ENCODE measurements at regions not wholly inside any gene's neighbourhood (a gene's known extent, or its start where the extent isn't known, plus 50 kb on each side); places are given as distances from the start of the nearest gene placed in this dataset.
"Not testable (repeated sequence)": the region's sequence is repeated elsewhere in the genome, so short reads cannot be mapped to it uniquely, and the experiment has no call there.

DNA sequence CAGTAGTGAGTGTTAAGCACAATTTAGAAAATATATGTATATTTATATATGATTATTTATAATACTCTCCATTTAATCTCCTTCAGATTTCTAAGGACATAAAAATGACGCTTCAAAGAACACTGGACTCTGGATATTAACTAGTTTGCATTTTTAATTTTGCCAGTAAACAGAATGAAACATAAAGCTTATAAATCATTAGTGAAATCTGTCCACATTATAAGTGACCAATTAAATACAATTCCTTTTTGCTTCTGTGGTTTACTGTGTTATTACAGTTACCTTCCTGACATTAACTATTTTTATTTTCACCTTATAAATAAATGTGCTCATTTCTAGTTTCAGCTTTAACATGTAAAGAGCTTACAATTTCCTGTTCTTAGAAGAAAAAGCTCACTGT is 1081.1 kb upstream of the EPHA6 start:
- Mint-ChIP-seq H3K4me1 (no peaks in the 10 kb centered on the region), H3K36me3 (ENCODE audit: low read depth) (no peaks in the 10 kb centered on the region), H3K4me3 (no peak overlapping the region), H3K27me3 (no peaks in the 10 kb centered on the region), H3K27ac (no peak overlapping the region)
- no peak for DNase-seq
- H3K9me3 ChIP-seq (ENCODE audit: control insufficient read depth, low read length, poor library complexity, severe bottlenecking), result no peaks in the 10 kb centered on the region
- no peak for ATAC-seq

DNA sequence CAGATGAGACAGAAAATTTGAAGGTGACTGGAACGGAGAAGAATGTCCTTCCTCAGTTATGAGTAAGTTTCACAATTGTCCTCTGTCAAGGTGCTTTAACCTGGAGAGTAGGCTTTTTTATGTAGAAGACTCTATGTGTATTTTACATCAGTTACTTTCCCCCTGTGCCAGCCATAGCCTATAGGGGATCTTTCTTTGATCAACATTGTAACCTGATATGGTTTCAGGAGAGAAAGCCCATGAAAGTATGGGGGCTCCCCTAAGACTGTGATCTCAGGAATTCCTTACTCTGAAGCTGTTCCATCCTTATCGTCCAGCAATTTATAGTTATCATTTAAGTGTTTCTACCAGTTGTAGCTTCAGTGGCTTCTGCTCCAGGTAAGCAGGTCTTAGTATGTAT is 1076.3 kb upstream of the EPHA6 start:
- no peaks in the 10 kb centered on the region for H3K27me3 Mint-ChIP-seq
- DNase-seq (no peak), ATAC-seq (no peak)
- H3K4me3 Mint-ChIP-seq, result no peak overlapping the region
- no peak overlapping the region for H3K27ac Mint-ChIP-seq
- no peaks in the 10 kb centered on the region for H3K9me3 ChIP-seq (ENCODE audit: control insufficient read depth, low read length, poor library complexity, severe bottlenecking)
- H3K36me3 Mint-ChIP-seq (ENCODE audit: low read depth), result no peaks in the 10 kb centered on the region
- H3K4me1 Mint-ChIP-seq, result no peaks in the 10 kb centered on the region

DNA sequence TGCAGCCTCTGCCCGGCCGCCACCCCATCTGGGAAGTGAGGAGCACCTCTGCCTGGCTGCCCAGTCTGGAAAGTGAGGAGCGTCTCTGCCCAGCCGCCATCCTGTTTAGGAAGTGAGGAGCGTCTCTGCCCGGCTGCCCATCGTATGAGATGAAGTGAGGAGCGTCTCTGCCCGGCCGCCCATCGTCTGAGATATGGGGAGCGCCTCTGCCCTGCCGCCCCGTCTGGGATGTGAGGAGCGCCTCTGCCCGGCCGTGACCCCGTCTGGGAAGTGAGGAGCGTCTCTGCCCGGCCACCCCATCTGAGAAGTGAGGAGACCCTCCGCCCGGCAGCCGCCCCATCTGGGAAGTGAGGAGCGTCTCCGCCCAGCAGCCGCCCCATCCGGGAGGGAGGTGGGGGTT is 1069.5 kb upstream of the EPHA6 start:
- H3K4me3 Mint-ChIP-seq; H3K4me1 Mint-ChIP-seq; H3K27ac Mint-ChIP-seq; H3K36me3 Mint-ChIP-seq (ENCODE audit: low read depth); H3K27me3 Mint-ChIP-seq; ATAC-seq; H3K9me3 ChIP-seq (ENCODE audit: control insufficient read depth, low read length, poor library complexity, severe bottlenecking); DNase-seq: not testable (repeated sequence)

DNA sequence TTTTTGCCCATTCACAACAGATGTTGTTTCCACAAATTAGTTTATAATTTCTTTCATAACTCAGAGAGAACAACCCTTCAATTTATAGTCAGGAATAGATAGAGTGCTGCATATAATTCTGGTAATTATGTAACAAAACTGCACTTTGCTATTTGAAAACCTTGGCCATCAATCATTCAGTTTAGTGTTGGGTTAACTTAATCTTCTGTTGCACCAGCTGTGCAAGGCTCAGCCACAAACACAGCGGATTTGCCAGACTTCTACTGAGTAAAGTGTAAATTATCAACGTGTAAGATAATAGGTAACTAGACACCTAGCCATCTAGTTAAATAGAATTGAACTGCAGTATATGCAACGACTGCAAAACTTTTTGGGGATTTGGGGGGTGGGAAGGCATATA is 1064.3 kb upstream of the EPHA6 start:
- Mint-ChIP-seq H3K4me3 (no peak overlapping the region), H3K27me3 (no peaks in the 10 kb centered on the region), H3K27ac (no peak overlapping the region), H3K4me1 (no peaks in the 10 kb centered on the region), H3K36me3 (ENCODE audit: low read depth) (no peaks in the 10 kb centered on the region)
- DNase-seq (no peak), ATAC-seq (no peak)
- no peaks in the 10 kb centered on the region for H3K9me3 ChIP-seq (ENCODE audit: control insufficient read depth, low read length, poor library complexity, severe bottlenecking)

DNA sequence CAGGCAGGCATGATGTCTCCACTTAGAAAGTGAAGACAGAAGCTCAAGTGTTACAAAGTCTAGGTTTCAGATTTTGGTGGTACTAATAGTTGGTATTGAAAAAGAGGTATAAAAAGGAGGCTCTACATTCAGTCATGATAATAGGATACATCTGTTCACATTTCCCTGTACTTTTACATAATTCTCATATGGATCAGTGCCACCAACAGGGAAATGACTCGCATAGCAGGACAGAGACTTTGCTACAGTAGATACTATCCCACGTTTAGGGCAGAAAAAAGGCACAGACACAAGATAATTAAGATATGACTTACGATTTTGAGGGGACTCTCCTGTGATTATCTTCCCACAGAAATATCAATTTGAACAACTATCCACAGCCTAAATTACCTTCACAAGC is 1062.9 kb upstream of the EPHA6 start:
- H3K9me3 ChIP-seq (ENCODE audit: control insufficient read depth, low read length, poor library complexity, severe bottlenecking), result no peaks in the 10 kb centered on the region
- Mint-ChIP-seq H3K27ac (no peak overlapping the region), H3K36me3 (ENCODE audit: low read depth) (no peaks in the 10 kb centered on the region), H3K27me3 (no peaks in the 10 kb centered on the region), H3K4me1 (no peaks in the 10 kb centered on the region), H3K4me3 (no peak overlapping the region)
- DNase-seq (no peak), ATAC-seq (no peak)

DNA sequence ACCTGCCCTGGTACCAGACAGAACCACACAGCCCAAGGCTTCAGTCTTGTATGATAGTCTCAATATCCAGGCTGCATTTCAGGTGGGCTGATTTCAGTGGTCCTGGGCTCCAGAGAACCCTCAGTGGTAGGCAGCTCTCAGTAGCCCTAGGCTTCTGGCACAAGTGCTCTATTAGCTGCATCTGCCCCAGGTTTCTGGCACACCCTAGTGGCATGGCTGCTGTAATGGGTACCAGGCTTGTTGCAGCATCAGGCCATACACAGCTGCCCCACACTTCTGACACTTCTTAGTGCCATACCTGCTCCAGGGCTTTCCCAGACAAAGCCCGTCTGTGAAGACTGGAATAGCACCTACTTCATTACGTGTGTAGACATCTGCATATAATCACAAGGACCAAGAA is 1062.2 kb upstream of the EPHA6 start:
- no peaks in the 10 kb centered on the region for H3K9me3 ChIP-seq (ENCODE audit: control insufficient read depth, low read length, poor library complexity, severe bottlenecking)
- DNase-seq (no peak), ATAC-seq (no peak)
- Mint-ChIP-seq H3K4me1 (no peaks in the 10 kb centered on the region), H3K4me3 (no peak overlapping the region), H3K27ac (no peak overlapping the region), H3K36me3 (ENCODE audit: low read depth) (no peaks in the 10 kb centered on the region), H3K27me3 (no peaks in the 10 kb centered on the region)

DNA sequence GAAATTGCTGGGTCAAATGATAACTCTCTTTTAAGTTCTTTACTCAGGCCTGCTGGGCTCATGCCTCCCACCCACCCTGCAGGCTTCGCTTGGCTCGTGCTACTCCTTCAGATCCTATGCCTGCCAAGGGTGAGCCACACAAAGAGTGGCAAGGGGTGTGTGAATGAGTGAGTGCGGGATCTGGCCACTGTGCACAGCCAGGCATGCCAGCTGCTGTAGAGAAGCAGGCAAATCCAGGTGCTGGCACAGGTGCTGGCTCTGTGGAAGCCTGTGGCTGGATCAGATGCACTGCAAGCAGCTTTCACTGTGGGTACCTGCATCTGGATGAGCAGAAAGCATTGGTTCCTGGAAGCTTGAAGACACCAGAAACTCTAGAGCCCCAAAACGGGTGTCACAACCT is 1055.7 kb upstream of the EPHA6 start:
- Mint-ChIP-seq H3K4me1 (no peaks in the 10 kb centered on the region), H3K36me3 (ENCODE audit: low read depth) (no peaks in the 10 kb centered on the region), H3K27ac (no peak overlapping the region), H3K4me3 (no peak overlapping the region), H3K27me3 (no peaks in the 10 kb centered on the region)
- ATAC-seq, result no peak
- no peaks in the 10 kb centered on the region for H3K9me3 ChIP-seq (ENCODE audit: control insufficient read depth, low read length, poor library complexity, severe bottlenecking)
- no peak for DNase-seq

DNA sequence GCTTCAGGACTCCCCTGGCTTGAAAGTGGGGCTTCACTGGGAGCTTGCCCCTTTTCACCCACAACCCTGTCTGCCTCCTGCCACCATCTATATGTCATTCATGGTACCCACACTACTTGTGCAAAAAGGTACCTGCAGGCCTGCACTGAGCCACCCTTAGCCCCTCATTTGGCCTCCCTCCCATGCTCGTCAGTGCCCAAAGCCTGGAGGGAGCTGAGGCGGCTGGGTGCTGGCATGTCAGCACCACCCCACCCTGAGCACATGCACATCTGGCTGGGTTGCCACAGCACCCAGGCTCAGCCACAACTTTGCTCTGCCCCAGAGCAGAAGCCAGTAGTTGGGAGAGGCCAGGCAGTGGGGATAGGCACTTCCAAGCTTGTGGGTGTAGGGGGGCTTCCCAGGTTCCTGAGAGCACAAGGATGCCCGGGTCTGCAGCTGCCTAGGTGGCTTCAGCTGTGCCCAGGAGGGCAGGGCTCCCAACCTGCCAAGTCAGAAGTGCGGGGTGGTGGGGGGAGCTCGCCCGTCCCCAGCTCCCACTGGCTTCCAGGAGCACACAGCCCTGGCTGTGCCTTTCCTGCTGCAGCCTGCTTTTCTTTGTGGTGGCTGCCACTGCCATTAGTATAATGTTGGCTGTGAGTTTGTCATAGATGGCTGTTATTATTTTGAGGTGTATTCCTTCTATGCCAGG is 1054.6 kb upstream of the EPHA6 start:
- Mint-ChIP-seq H3K27ac (no peak overlapping the region), H3K27me3 (no peaks in the 10 kb centered on the region), H3K4me3 (no peak overlapping the region), H3K4me1 (no peaks in the 10 kb centered on the region), H3K36me3 (ENCODE audit: low read depth) (no peaks in the 10 kb centered on the region)
- ATAC-seq (no peak), DNase-seq (no peak)
- H3K9me3 ChIP-seq (ENCODE audit: control insufficient read depth, low read length, poor library complexity, severe bottlenecking), result no peaks in the 10 kb centered on the region

DNA sequence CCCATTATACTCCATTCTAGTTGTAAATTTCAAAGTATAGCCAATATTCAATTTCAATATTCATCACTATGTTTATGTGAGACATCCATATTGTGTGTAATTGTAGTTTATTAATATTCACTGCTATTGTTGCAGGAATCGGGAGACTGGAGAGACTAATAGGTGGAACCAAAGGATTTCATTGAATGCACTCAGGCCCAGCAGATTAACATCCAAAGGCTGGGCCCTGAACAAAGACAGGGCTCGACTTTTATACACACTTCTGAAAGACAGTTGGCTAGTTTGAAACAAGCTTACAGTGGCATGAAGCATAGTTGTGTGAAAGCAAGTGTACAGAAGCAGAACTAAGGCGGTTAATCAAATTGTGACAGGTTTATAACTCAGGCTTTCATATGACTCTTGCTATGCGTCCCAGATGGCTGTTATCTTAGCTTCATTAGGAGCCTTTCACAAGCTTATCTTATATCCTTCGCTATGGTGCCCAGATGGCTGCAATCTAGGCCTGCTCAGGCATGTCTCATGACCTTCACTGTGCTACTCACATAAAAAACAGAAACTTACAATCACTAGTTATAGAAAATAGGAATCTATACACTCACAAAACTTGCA is 1038.8 kb upstream of the EPHA6 start:
- Mint-ChIP-seq H3K27me3 (no peaks in the 10 kb centered on the region), H3K4me3 (no peak overlapping the region), H3K4me1 (no peaks in the 10 kb centered on the region), H3K36me3 (ENCODE audit: low read depth) (no peaks in the 10 kb centered on the region), H3K27ac (no peak overlapping the region)
- DNase-seq (no peak), ATAC-seq (no peak)
- no peaks in the 10 kb centered on the region for H3K9me3 ChIP-seq (ENCODE audit: control insufficient read depth, low read length, poor library complexity, severe bottlenecking)

DNA sequence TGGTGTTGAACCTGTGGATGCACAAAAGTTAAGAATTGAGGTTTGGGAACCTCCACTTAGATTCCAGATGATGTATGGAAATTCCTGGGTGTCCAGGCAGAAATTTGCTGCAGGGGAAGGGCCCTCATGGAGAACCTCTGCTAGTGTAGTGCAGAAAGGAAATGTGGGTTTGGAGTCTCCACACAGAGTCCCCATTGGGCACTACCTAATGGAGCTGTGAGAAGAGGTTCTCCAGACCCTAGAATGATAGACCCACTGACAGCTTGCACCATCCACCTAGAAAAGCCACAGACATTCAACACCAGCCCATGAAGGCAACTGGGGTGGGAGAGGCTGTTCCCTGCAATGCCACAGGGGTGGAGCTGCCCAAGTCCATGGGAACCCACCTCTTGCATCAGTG is 1032.8 kb upstream of the EPHA6 start:
- DNase-seq (no peak), ATAC-seq (no peak)
- Mint-ChIP-seq H3K4me1 (no peaks in the 10 kb centered on the region), H3K36me3 (ENCODE audit: low read depth) (no peaks in the 10 kb centered on the region), H3K27me3 (no peaks in the 10 kb centered on the region), H3K27ac (no peak overlapping the region), H3K4me3 (no peak overlapping the region)
- no peaks in the 10 kb centered on the region for H3K9me3 ChIP-seq (ENCODE audit: control insufficient read depth, low read length, poor library complexity, severe bottlenecking)

DNA sequence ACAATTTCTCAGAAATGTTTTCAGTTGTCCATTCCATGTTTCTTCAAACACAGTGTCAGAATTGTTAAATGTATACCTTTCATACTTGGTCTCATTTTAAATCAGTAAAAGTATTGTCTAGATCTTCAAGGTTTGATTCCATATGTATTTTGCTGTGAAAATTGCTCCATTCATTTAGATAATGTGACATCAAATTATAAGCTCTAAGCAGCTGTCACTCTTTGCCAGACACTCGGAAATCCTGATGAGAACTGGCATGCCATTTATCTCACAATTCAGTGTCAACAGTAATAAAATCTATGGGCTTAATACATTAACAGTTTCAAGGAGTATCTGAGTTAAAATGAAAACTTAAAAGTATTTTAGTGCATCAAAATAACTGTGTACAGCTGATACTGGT is 1025.3 kb upstream of the EPHA6 start:
- ATAC-seq (no peak), DNase-seq (no peak)
- H3K27ac Mint-ChIP-seq, result no peak overlapping the region
- H3K4me3 Mint-ChIP-seq, result no peak overlapping the region
- no peaks in the 10 kb centered on the region for H3K9me3 ChIP-seq (ENCODE audit: control insufficient read depth, low read length, poor library complexity, severe bottlenecking)
- H3K4me1 Mint-ChIP-seq, result no peaks in the 10 kb centered on the region
- H3K36me3 Mint-ChIP-seq (ENCODE audit: low read depth), result no peaks in the 10 kb centered on the region
- H3K27me3 Mint-ChIP-seq, result no peaks in the 10 kb centered on the region

DNA sequence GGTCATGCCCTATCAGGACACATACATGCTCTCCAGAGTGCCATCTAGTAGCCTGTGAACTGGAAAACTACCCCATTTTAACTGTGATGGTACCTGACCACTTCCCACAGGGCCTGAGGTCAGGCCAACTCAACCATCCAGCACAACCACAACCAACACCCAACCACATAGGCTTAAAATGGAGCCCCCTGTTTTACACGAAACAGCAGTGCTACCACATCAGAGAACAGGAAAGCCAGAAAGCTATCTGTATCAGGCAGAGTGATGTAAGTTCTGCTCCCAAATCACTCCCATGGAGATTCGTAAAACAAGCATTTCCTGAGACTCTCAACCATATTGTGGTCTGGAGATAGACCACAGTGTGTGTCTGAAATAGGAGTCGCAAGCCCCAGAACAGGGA is 1017.3 kb upstream of the EPHA6 start:
- ATAC-seq, result no peak

DNA sequence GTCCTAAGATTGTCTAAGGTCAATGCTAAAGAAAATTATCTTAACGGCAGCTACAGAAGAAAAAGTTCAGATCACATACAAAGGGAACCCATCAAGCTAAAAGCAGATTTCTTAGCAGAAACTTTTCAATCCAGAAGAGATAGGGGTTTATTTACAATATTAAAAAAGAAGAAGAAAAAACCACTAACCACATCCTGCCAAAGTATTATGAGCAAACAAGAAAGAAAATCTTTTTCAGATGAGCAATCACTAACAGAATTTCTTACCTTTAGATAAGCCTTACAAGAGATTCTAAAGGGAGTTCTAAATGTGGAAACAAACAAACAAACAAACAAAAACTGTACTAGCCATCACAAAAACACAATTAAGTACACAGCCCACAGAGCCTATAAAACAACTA is 1015.8 kb upstream of the EPHA6 start:
- ATAC-seq, result no peak
- DNase-seq, result no peak
- H3K4me1 Mint-ChIP-seq, result no peaks in the 10 kb centered on the region
- no peaks in the 10 kb centered on the region for H3K27me3 Mint-ChIP-seq
- H3K36me3 Mint-ChIP-seq (ENCODE audit: low read depth), result no peaks in the 10 kb centered on the region
- H3K27ac Mint-ChIP-seq, result no peak overlapping the region
- H3K9me3 ChIP-seq (ENCODE audit: control insufficient read depth, low read length, poor library complexity, severe bottlenecking), result peaks cover 3% of the 10 kb centered on the region
- no peak overlapping the region for H3K4me3 Mint-ChIP-seq

More for the DNA sequence above, 1017.3 kb upstream of the EPHA6 start:
- H3K27ac Mint-ChIP-seq, result no peak overlapping the region
- H3K36me3 Mint-ChIP-seq (ENCODE audit: low read depth), result no peaks in the 10 kb centered on the region
- H3K27me3 Mint-ChIP-seq, result no peaks in the 10 kb centered on the region
- no peak for DNase-seq
- no peak overlapping the region for H3K4me3 Mint-ChIP-seq
- H3K4me1 Mint-ChIP-seq, result no peaks in the 10 kb centered on the region
- H3K9me3 ChIP-seq (ENCODE audit: control insufficient read depth, low read length, poor library complexity, severe bottlenecking), result peaks cover 3% of the 10 kb centered on the region

DNA sequence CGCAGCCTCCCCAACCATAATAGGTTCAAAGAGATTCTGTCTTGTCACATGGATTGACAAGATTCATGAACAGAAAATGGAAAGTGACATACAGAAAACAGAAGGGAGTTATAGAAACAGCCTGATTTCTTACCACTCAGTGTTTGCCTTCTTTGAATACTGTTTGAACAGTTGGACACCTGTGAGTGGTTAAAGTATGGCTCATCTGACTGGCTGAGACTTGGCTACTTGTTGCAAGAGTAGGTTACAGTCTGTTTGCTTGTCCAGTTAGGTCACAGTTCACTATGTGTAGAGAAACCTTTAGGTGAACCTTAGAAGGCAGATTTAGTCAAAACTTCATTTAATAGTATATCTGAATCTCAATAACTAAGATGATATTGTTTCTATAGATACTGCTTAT is 1003.9 kb upstream of the EPHA6 start:
- H3K4me1 Mint-ChIP-seq, result no peaks in the 10 kb centered on the region
- no peak for DNase-seq
- no peaks in the 10 kb centered on the region for H3K9me3 ChIP-seq (ENCODE audit: control insufficient read depth, low read length, poor library complexity, severe bottlenecking)
- no peaks in the 10 kb centered on the region for H3K36me3 Mint-ChIP-seq (ENCODE audit: low read depth)
- H3K4me3 Mint-ChIP-seq, result no peak overlapping the region
- no peak for ATAC-seq
- H3K27ac Mint-ChIP-seq, result no peak overlapping the region
- no peaks in the 10 kb centered on the region for H3K27me3 Mint-ChIP-seq
